Thoracic aorta (tissue), 2 donors: ENCODE measurements at regions not wholly inside any gene's neighbourhood (a gene's known extent, or its start where the extent isn't known, plus 50 kb on each side); places are given as distances from the start of the nearest gene placed in this dataset.

Experiments
- ATAC-seq: fragments of 150-250 bp; one replicate; pipeline ENCODE4 v1.8.0; 2017; ENCODE audit warnings: low read depth; ENCODE audit not compliant: insufficient number of reproducible peaks, low FRiP score
- DNase-seq: peaks from one replicate; pipeline ENCODE4 v3.0.0-alpha.2; 2020; ENCODE audit warnings: low spot score
- H3K27ac ChIP-seq, 2 donors: fragments of 200-600 bp; sonication (generic); 1 replicate in 1 of 2; 2 replicates in 1 of 2; pipeline ENCODE4 v1.5.1; 2016; ENCODE audit warnings: mild to moderate bottlenecking in 2 of 2, moderate library complexity in 2 of 2
- H3K27me3 ChIP-seq: fragments of 200-600 bp; sonication (generic); replicated peaks from 2 replicates; pipeline ENCODE4 v1.6.0; 2016; ENCODE audit warnings: mild to moderate bottlenecking; ENCODE audit not compliant: insufficient read depth
- H3K36me3 ChIP-seq: fragments of 200-600 bp; sonication (generic); one replicate; pipeline ENCODE4 v1.5.1; 2016
- H3K4me1 ChIP-seq, 2 donors: fragments of 200-600 bp; sonication (generic); 1 replicate in 1 of 2; 2 replicates in 1 of 2; pipeline versions ENCODE4 v1.5.1 to v1.6.0; 2016; ENCODE audit warnings: low read depth in 2 of 2, mild to moderate bottlenecking in 1 of 2; ENCODE audit not compliant: control insufficient read depth in 1 of 2
- H3K4me3 ChIP-seq: fragments of 200-600 bp; sonication (generic); 2 replicates; pipeline ENCODE4 v1.5.1; 2016; ENCODE audit warnings: mild to moderate bottlenecking
- H3K9me3 ChIP-seq: fragments of 200-600 bp; sonication (generic); 2 replicates; pipeline ENCODE4 v1.5.1; 2016
- TF ChIP-seq, protein P1 (sequence below): fragments of 200-600 bp; sonication (generic); IDR thresholded peaks from one replicate; pipeline ENCODE4 v1.5.1; 2019; ENCODE audit warnings: antibody characterized with exemption

DNA sequence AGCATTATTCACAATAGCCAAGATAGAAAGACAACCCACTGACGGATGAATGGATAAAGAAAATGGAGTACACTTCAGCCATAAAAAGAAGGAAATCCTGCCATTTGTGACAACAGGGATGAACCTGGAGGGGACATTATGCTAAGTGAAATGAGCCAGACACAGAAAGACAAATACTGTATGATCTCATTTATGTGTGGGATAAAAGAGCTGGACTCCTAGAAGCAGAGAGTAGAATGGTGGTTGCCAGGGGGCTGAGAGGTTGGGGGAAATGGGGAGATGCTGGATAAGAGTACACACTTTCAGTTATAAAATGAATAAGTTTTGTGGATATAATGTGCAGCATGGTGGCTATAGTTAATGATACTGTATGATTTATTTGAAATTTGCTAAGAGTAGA lies 124.4 kb downstream of the SEC23IP start:
- TF ChIP-seq, protein P1, sequence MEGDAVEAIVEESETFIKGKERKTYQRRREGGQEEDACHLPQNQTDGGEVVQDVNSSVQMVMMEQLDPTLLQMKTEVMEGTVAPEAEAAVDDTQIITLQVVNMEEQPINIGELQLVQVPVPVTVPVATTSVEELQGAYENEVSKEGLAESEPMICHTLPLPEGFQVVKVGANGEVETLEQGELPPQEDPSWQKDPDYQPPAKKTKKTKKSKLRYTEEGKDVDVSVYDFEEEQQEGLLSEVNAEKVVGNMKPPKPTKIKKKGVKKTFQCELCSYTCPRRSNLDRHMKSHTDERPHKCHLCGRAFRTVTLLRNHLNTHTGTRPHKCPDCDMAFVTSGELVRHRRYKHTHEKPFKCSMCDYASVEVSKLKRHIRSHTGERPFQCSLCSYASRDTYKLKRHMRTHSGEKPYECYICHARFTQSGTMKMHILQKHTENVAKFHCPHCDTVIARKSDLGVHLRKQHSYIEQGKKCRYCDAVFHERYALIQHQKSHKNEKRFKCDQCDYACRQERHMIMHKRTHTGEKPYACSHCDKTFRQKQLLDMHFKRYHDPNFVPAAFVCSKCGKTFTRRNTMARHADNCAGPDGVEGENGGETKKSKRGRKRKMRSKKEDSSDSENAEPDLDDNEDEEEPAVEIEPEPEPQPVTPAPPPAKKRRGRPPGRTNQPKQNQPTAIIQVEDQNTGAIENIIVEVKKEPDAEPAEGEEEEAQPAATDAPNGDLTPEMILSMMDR, result no peak
- H3K4me1 ChIP-seq, result no peaks in the 10 kb centered on the region
- ATAC-seq (no peak), DNase-seq (no peak)
- H3K9me3 ChIP-seq, result no peaks in the 10 kb centered on the region
- no peak overlapping the region for H3K4me3 ChIP-seq
- H3K27ac ChIP-seq, result no peak overlapping the region
- H3K36me3 ChIP-seq, result no peaks in the 10 kb centered on the region
- no peaks in the 10 kb centered on the region for H3K27me3 ChIP-seq

DNA sequence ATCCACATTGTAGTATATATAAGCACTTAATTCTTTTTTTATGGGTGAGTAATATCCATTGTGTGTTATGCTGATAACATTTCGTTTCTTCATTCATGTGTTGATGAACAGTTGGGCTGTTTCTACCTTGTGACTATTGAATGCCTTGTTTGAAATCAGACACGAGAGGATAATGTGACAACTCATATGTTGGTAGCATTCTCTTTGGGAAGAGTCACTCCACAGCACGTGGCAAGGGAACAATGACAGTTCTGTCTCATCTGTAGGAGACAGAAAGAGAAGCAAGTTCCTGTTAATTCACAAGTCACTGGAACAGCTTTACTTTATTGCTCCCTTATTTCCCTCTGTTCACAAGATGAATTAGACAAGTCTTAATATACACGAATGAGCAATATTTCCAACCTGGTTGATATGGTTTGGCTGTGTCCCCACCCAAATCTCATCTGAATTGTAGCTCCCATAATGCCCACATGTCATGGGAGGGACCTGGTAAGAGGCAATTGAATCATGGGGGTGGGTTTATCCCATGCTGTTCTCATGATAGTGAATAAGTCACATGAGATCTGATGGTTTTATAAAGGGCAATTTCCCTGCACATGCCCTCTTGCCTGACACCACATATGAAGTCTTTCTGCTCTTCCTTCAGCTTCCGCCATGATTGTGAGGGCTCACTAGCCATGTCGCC lies 125.3 kb downstream of the SEC23IP start:
- TF ChIP-seq, protein P1, result no peak
- DNase-seq (no peak), ATAC-seq (no peak)
- H3K27ac ChIP-seq, result no peak overlapping the region
- no peaks in the 10 kb centered on the region for H3K36me3 ChIP-seq
- no peaks in the 10 kb centered on the region for H3K27me3 ChIP-seq
- no peak overlapping the region for H3K4me3 ChIP-seq
- H3K4me1 ChIP-seq, result no peaks in the 10 kb centered on the region
- H3K9me3 ChIP-seq, result no peaks in the 10 kb centered on the region

DNA sequence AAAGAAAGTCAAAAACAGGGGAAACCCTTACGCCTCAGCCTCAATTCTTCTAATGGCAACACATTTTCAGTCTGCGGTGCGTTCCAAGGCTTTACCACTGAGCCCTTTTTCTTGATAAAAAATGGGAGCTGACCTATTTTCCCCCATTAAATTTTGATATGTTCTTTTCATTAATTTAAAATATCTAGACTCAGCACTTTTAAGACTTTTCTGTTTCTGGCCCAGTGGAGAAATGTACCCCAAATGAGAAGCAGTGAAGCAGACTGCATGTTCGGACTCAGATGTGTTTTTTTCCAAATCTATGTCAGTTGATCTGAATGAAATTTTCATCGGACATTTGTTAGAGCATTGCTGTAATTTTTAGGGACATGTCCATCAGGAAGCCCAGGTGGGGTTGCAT lies 126.2 kb downstream of the SEC23IP start:
- DNase-seq, result no peak

DNA sequence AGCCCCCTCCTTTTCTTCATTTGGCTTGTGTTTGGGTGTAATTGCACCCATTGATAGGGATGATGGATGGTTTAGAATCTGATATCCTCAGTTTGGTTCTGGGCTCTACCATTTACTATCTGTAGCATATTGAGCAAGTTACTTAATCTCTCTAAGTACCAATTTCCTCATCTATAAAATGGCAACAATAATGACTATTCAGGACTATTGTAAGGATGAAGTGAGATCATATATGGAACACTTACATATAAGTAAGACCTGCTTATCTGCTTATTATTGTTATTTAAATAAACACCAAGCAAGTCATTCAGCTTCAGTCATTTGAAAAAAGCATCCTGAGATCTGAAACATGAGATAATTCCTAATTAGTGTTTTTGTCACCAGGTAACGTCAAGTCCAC lies 127.0 kb downstream of the SEC23IP start:
- TF ChIP-seq, protein P1, result no peak
- Histone ChIP-seq H3K36me3 (no peaks in the 10 kb centered on the region), H3K9me3 (no peaks in the 10 kb centered on the region), H3K4me1 (no peaks in the 10 kb centered on the region), H3K27ac (no peak overlapping the region), H3K4me3 (no peak overlapping the region), H3K27me3 (no peaks in the 10 kb centered on the region)
- DNase-seq, result no peak
- no peak for ATAC-seq

More for the DNA sequence above, 126.2 kb downstream of the SEC23IP start:
- Histone ChIP-seq H3K27ac (no peak overlapping the region), H3K27me3 (no peaks in the 10 kb centered on the region), H3K36me3 (no peaks in the 10 kb centered on the region), H3K9me3 (no peaks in the 10 kb centered on the region), H3K4me3 (no peak overlapping the region), H3K4me1 (no peaks in the 10 kb centered on the region)
- TF ChIP-seq, protein P1, result no peak
- no peak for ATAC-seq

DNA sequence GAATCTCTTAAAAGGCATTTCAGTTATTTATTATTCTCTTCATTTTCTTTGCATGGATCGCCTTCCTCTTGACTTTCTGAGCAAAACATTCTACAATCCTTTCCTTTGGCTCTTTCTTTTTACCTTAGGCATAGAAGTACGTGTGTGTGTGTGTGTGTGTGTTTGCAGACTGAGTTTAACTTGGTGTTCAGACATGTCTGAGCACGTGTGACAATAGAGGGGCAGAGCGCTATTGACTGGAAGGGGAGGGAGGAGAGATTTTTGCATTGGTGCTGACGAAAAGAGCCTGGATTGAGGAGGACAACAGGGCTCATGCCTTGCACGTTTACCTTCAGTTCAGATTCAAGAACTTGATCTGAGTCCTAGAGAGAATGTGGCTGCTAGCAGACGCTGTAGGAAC lies 129.8 kb downstream of the SEC23IP start:
- Histone ChIP-seq H3K4me1 (no peaks in the 10 kb centered on the region), H3K9me3 (no peaks in the 10 kb centered on the region), H3K36me3 (no peaks in the 10 kb centered on the region), H3K27me3 (no peaks in the 10 kb centered on the region), H3K27ac (no peak overlapping the region), H3K4me3 (no peak overlapping the region)
- DNase-seq (no peak), ATAC-seq (no peak)
- TF ChIP-seq, protein P1, result no peak
